ENCODE measurements at regions not wholly inside any gene's neighbourhood (a gene's known extent, or its start where the extent isn't known, plus 50 kb on each side); places are given as distances from the start of the nearest gene placed in this dataset.

DNA sequence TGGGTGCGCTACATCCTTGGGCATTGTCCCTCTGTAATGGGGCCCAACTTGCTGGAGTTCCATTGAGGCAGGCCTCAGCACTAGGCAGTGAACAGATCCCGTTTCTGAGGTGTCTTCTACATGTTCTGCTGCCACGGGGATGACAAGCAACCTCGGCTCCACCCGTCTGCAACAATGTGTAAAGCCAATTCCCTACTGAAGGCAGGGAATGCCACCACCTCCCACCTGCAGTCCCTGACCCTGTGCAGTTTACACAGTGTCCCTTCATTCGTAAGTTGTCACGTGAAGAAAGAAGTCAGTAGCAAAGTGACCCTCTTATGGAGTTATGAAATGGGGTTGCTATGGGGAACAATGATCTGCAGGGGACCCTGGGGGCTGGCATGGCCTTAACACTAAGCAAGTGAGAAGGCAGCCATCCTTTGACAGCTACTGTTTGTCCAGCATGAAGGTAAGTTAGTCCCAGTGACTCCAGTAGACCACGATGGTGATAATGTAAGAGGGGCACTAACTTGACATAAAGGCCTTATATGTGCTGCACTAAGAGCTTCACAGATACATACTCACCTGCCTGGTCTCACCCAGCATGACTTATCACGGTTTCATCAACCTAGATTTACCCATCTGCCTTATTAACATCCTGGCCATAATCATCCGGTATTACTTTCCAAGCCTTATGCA, 130.6 kb upstream of the ZSWIM2 start:
- Histone ChIP-seq H3K27ac (no peak overlapping the region), H3K4me1 (no peaks in the 10 kb centered on the region), H3K4me3 (no peak overlapping the region), H3K9me3 (no peaks in the 10 kb centered on the region), H3K36me3 (no peaks in the 10 kb centered on the region), H3K27me3 (no peaks in the 10 kb centered on the region)
- TF ChIP-seq POLR2A (IDR thresholded peaks at IDR 0.05) (no peak), CTCF (IDR thresholded peaks at IDR 0.05) (no peak), POLR2AphosphoS5 (IDR thresholded peaks at IDR 0.05) (no peak), EP300 (IDR thresholded peaks at IDR 0.05) (no peak)
- DNase-seq = no peak
- ATAC-seq (ENCODE audit: low FRiP score in 2 of 2) = no peak
- WGBS, 2 donors = 86 to 90% methylated on average over 6 to 10 of the region's 10 CpGs

DNA sequence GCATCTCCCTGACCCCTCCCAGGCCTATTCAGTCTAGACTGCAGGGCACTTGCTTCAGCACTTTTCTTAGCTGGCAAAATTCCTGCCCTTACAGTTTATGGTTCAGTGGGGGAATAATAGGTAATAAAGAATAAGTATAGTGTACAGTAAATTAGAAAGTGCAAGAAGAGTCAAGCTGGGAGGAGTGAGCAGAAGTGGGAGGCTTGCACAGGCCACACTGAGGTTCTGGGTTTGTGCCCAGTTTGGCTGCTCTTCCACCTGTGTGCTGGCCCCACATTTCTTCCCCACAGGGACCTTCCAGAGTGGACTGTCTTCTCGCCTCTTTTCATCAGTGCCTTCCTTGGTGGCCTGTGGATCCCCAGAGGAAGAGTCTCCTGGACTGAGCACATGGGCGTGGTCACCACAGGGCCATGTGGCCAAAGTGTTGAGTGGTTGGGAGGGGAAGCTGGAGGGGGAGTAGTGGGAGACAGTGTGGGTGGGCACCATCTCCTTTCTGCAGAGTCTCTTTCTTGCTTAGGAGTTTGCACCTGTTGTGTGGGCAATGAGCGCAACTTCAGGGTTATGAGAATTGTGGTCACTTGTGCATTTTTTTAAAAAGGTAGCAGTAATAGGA, 128.6 kb upstream of the ZSWIM2 start:
- H3K4me1 ChIP-seq = no peaks in the 10 kb centered on the region
- no peaks in the 10 kb centered on the region for H3K36me3 ChIP-seq
- no peaks in the 10 kb centered on the region for H3K9me3 ChIP-seq
- no peak overlapping the region for H3K4me3 ChIP-seq
- WGBS, 2 donors = 82 to 88% methylated on average over 3 of the region's 3 CpGs
- H3K27ac ChIP-seq = no peak overlapping the region
- H3K27me3 ChIP-seq = no peaks in the 10 kb centered on the region
- DNase-seq (no peak), ATAC-seq (ENCODE audit: low FRiP score in 2 of 2) (peak in 1 of 2 donors; percentile 25)
- no peak for TF ChIP-seq CTCF (IDR thresholded peaks at IDR 0.05)
- no peak for TF ChIP-seq EP300 (IDR thresholded peaks at IDR 0.05)
- TF ChIP-seq POLR2AphosphoS5 (IDR thresholded peaks at IDR 0.05) = no peak
- TF ChIP-seq POLR2A (IDR thresholded peaks at IDR 0.05) = no peak

- DNase-seq = no peak
- 65 to 72% methylated on average over 5 of the region's 5 CpGs for WGBS, 2 donors
- Histone ChIP-seq H3K4me1 (no peaks in the 10 kb centered on the region), H3K27ac (no peak overlapping the region), H3K9me3 (no peaks in the 10 kb centered on the region), H3K4me3 (no peak overlapping the region), H3K27me3 (no peaks in the 10 kb centered on the region), H3K36me3 (no peaks in the 10 kb centered on the region)
- TF ChIP-seq EP300 (IDR thresholded peaks at IDR 0.05) = no peak
- no peak for TF ChIP-seq POLR2A (IDR thresholded peaks at IDR 0.05)
- no peak for TF ChIP-seq CTCF (IDR thresholded peaks at IDR 0.05)
- TF ChIP-seq POLR2AphosphoS5 (IDR thresholded peaks at IDR 0.05) = no peak
- ATAC-seq (ENCODE audit: low FRiP score in 2 of 2) = no peak
These were observed 127.4 kb upstream of the ZSWIM2 start for GRCh38 chr2:186976329-186976728.

DNA sequence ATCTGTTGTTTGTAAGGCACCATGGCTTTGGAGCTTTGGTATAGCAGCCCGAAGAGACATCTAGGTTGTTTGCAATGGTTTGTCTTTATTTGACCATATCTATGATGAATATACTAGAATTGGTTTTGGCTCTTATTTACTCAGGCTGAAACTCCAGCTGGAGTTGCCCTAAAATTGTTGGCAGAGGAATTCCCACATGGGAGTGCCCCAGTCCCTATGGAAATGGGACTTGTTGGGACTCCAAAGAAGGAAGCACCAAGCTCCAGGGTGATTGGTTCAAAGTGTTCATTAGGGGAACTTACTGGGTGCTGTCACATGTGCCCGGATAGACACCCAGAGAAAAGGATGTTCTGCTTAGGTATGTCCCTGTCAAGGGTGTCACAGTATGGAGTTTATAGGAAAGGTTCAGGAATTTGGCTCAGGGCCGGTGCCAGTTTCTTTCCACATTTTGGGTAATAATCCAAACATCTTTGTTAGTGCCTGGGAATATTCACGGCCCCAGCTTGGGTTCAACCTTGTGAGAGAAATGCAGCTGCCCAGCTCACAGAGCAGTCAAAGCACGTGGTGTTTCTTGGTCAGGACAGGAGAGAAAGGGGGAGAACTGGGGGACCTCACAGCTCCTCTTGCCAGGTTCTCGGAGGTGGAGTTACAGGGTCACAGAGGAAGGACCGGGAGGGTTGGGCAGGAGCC, 123.5 kb upstream of the ZSWIM2 start:
- no peak for TF ChIP-seq EP300 (IDR thresholded peaks at IDR 0.05)
- no peak for TF ChIP-seq CTCF (IDR thresholded peaks at IDR 0.05)
- no peak for TF ChIP-seq POLR2A (IDR thresholded peaks at IDR 0.05)
- no peak for TF ChIP-seq POLR2AphosphoS5 (IDR thresholded peaks at IDR 0.05)
- Histone ChIP-seq H3K27me3 (no peaks in the 10 kb centered on the region), H3K27ac (no peak overlapping the region), H3K4me3 (no peak overlapping the region), H3K36me3 (no peaks in the 10 kb centered on the region), H3K9me3 (no peaks in the 10 kb centered on the region), H3K4me1 (no peaks in the 10 kb centered on the region)
- DNase-seq (no peak), ATAC-seq (ENCODE audit: low FRiP score in 2 of 2) (no peak)
- 84 to 86% methylated on average over 7 of the region's 7 CpGs for WGBS, 2 donors

Measured in upper lobe of left lung (tissue), 6 donors.